Prostate gland (tissue), 2 donors: ENCODE measurements at regions not wholly inside any gene's neighbourhood (a gene's known extent, or its start where the extent isn't known, plus 50 kb on each side); places are given as distances from the start of the nearest gene placed in this dataset.
"Not testable (repeated sequence)": the region's sequence is repeated elsewhere in the genome, so short reads cannot be mapped to it uniquely, and the experiment has no call there.

Experiments used
- POLR2A ChIP-seq: fragments of 450-650 bp; IDR thresholded peaks from one replicate; pipeline ENCODE4 v1.6.1; 2016; ENCODE audit warnings: antibody characterized with exemption, mild to moderate bottlenecking
- POLR2AphosphoS5 ChIP-seq: sonication (generic); formaldehyde crosslinking; IDR thresholded peaks from one replicate; pipeline ENCODE4 v1.6.1; 2017; ENCODE audit warnings: antibody characterized with exemption
- TF ChIP-seq, protein P1 (sequence below), 4 experiments: fragments of 200-600 bp in 2 of 4; fragments of 450-650 bp in 2 of 4; sonication (generic) in 2 of 4; IDR thresholded peaks; 1 replicate in 3 of 4; 2 replicates in 1 of 4; pipeline ENCODE4 v1.5.1; 2016 to 2019; ENCODE audit warnings: antibody characterized with exemption in 4 of 4, mild to moderate bottlenecking in 2 of 4, moderate library complexity in 2 of 4

DNA sequence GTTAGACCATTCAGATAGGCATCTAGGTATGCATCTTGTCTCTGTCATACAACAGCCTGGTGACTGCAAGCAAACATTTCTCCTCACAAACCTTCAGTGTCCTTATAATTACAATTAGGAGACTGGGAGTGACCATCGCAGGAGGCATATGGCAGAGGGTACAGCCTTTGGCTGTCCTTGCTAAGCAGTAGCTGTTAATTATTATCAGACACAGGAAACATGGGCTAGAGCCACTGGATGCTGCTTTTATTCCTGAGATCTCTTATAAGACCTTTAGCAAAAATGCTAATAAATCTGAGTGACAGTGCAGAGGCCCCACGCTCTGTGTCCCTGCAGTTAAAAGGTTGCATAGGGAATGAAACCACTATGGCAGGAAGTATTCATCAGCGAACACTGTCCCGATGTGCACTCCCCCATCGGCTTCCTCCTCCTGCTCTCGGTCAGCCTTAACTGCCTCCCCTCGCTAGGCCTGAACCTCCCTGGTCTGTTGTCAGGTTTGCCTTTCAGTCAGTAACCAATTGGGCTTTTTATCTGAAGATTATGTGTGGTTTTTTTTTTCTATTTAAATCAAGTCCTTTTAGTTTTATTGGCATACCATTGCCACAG is 92.2 kb downstream of the ARHGAP11B start:
- TF ChIP-seq, protein P1, sequence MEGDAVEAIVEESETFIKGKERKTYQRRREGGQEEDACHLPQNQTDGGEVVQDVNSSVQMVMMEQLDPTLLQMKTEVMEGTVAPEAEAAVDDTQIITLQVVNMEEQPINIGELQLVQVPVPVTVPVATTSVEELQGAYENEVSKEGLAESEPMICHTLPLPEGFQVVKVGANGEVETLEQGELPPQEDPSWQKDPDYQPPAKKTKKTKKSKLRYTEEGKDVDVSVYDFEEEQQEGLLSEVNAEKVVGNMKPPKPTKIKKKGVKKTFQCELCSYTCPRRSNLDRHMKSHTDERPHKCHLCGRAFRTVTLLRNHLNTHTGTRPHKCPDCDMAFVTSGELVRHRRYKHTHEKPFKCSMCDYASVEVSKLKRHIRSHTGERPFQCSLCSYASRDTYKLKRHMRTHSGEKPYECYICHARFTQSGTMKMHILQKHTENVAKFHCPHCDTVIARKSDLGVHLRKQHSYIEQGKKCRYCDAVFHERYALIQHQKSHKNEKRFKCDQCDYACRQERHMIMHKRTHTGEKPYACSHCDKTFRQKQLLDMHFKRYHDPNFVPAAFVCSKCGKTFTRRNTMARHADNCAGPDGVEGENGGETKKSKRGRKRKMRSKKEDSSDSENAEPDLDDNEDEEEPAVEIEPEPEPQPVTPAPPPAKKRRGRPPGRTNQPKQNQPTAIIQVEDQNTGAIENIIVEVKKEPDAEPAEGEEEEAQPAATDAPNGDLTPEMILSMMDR (IDR thresholded peaks at IDR 0.05) = not testable (repeated sequence)
- TF ChIP-seq POLR2AphosphoS5, POLR2A: not testable (repeated sequence)
